ENCODE measurements at regions not wholly inside any gene's neighbourhood (a gene's known extent, or its start where the extent isn't known, plus 50 kb on each side); places are given as distances from the start of the nearest gene placed in this dataset.
"Not testable (repeated sequence)": the region's sequence is repeated elsewhere in the genome, so short reads cannot be mapped to it uniquely, and the experiment has no call there.

DNA sequence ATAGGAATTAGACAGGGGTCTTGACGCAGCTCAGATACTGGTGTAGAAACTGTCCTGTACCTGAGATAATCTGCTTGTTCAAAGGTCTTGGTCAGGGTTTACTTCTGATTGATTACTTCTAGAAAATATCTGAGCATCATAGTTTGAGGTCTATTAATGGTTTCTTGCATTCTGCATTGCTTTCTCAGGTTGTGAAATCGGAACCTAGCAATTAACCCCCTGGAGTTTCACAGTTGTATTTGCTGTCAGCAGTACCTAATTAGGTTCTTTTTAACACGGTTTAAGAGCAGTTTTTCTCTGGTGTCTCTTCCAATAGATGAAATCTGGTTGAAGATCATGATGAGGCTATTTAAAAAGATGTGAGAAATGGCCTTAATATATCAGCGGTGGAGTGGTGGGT is 428.6 kb upstream of the SYT4 start:
- DNase-seq (ENCODE audit: low read depth in 4 of 4, low spot score in 3 of 4) = no peak

DNA sequence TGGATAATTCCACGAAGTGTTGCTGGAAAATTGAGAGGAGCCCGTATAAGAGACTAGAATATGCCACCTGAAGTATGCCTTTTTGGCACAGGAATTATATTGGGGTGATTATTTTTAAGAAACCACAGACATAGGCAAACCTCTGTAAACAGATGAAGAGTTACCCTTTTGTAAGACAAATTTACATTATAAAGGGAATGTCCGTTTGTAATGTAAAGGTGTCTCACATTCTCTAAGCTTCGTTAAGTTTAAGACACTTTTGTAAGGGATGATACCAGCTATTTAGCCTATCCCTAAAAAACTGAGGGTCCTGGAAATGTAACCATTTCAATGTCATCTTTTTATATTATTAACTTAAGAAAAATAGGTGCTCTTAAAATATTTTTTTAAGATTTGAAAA is 432.8 kb upstream of the SYT4 start:
- DNase-seq (ENCODE audit: low read depth in 4 of 4, low spot score in 3 of 4) = no peak

DNA sequence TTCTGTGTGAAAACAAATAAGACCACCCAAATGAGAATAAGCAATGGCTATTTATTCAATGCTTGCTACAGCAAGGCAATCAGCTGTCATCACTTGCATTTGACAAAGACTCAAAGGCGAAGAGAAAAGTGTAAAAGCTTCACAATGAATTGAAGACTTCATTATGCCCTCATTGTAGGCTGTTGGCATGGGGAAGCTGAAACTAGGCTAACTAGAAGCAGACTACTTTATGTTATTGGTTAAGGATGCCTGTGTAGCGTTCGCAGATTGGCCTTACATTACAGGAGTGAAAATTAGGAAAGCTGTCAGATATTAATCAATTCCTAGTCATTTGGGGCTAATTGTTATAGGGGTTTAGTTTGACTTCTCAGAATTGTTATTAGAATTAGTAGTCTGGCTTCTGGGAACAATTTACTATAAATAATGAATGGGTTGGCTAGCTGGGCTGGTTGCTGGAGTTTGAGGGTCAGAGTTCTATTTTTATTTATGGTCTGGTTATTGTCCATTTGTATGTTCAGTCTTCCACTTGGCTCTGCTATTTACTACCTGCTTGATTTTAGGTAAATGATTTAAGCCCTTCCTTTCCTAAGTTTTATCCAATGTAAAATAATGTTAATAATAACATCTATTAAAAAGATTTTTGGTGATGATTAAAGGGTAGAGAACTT is 437.2 kb upstream of the SYT4 start:
- DNase-seq (ENCODE audit: low read depth in 4 of 4, low spot score in 3 of 4) = no peak

GRCh38 chr18:43719267-43719795 is 442.0 kb upstream of the SYT4 start:
- no peak for DNase-seq (ENCODE audit: low read depth in 4 of 4, low spot score in 3 of 4)

DNA sequence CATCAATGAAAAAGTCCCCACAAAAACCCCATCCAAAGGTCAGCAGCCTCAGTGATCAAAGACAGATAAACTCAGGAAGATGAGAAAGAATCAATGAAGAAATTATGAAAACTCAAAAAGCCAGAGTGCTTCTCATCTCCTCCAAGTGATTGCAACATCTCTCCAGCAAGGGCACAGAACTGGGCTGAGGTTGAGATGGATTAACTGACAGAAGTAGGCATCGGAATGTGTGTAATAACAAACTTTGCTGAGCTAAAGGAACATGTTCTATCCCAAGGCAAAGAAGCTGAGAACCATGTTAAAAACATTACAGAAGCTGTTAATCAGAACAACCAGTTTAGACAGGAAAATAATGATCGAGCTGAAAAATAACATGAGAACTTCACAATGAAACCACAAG is 442.8 kb upstream of the SYT4 start:
- no peak for DNase-seq (ENCODE audit: low read depth in 4 of 4, low spot score in 3 of 4)

GRCh38 chr18:43735570-43735969 is 458.3 kb upstream of the SYT4 start:
- DNase-seq (ENCODE audit: low read depth in 4 of 4, low spot score in 3 of 4) = no peak

DNA sequence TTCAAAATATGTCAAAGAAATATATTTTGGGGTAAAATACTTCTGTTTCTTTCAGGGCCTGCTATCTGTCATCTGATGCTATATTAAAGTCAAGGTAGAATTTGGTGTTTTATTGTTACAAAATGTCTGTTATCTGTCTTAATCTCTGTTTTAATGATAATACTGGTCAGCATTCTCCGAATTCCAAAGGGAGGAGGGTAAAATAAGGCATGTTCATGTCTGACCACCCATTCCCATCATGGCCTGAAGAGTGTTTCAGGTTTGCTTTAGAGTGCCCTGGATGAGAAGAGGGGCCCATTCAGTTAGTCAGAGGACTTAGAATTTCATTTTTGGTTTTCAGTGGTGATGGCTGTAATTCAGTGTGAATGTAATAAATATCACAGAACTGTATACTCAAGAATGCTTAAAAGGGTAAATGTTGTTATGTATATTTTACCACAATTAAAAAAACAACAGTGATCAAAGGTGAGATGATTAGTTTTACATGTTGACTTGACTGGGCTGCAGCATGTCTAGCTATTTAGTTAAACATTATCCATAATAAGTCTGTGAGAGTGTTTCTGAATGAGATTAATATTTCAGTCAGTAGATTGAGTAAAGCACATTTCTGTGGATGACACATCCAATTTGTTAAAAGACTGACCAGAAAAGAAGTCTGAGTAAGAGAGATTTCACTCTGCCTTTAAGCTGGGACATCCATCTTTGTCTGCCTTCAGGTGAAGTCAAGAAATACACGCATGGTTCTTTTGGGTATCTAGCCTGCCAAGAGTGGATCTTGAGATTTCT is 467.9 kb upstream of the SYT4 start:
- DNase-seq (ENCODE audit: low read depth in 4 of 4, low spot score in 3 of 4) = no peak

DNA sequence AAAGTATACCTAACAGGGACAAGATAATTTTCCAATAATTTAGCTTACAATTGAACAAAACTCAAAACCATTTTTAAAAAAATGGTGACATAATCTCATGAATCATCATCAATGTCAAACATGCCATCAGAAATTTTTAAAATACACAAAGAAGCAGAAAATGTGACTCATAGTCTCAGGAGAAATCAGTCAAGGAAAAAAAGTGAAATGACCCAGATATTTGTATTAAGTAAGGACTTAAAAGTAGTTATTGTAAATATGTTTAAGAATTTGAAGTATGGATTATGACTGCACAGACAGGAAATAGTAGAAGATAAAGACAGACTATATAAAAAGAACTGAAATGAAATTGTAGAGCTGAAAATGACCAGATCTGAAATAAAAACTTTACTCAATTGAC is 473.9 kb upstream of the SYT4 start:
- DNase-seq (ENCODE audit: low read depth in 4 of 4, low spot score in 3 of 4) = no peak

GRCh38 chr18:43751835-43752234 is 474.5 kb upstream of the SYT4 start:
- DNase-seq (ENCODE audit: low read depth in 4 of 4, low spot score in 3 of 4) = no peak

DNA sequence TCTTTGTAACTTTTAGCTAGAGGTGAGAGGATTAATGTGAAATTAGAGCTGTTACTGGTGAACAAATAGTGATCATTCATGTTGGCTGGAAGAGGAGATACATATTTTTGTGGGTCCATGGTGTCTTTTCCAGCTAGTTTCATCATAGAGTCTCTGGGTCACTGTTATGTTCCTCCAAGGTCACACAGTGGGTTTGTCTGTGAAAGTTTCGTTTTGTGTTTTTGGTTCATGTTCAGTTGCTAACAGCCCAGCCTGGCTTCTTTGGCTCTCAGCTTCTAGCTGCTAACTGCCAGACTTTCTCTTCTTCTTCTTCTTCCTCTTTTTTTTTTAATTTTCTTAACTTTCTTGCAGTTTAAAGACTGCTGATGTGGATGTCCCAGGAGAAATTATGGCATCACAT is 480.0 kb upstream of the SYT4 start:
- DNase-seq (ENCODE audit: low read depth in 4 of 4, low spot score in 3 of 4) = no peak

DNA sequence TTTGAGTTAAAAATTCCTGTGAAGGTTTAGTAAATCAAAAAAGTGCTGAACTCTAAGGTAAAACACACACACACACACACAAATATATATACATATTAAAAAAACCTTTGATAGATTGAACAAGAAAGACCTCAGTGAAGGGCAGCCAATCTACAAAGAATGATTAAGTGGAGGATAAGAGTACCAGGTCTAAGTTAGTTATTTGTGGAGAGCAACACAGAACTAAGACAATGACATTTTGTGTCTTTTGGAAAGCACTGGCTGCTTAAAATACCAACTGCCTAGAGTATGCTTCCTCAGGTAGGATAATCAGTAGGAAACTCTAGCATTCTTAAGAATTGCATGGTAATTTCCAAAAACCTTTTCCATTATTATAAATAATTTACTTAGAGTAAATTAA is 481.4 kb upstream of the SYT4 start:
- DNase-seq (ENCODE audit: low read depth in 4 of 4, low spot score in 3 of 4) = no peak

DNA sequence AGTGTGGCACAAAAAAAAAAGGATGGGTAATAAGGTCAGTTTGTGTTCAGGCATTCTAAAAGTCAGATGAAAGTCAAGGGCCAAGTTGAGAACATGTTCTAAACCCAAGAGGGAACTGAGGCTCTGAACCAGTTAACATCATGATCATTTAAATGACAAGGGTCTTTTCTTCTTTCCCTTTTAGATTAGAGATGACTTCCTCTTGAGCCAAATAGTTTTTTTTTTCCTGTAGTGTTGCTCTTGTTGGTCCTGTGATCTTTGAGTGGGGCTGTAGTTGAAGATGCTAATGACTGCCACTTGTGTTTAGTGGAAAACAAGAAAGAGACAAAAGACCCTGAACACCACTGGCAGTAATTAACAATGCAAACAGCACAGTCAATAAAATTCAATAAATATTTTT is 482.7 kb upstream of the SYT4 start:
- no peak for DNase-seq (ENCODE audit: low read depth in 4 of 4, low spot score in 3 of 4)

- DNase-seq (ENCODE audit: low read depth in 4 of 4, low spot score in 3 of 4) = no peak
Measured at GRCh38 chr18:43772907-43773306, 495.6 kb upstream of the SYT4 start.

DNA sequence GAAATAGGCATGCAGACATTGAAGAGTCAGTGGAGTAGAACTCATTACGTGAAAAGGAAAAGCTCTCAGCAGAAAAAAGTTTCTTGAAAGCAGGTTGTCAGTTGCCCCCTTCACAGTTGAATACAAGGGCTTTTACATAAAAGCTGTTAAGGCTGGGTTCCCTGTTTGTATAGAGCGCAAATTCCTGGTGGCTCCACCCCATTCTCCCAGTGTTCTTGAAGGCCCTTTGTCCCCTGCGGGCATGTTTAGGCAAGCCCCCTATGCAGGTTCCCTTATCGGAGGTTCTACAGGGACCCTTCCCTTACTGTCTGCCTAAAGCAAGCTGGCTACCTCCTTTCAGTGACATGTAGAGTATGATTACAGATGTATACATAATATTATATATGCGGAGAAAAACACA is 497.2 kb upstream of the SYT4 start:
- no peak for DNase-seq (ENCODE audit: low read depth in 4 of 4, low spot score in 3 of 4)

DNA sequence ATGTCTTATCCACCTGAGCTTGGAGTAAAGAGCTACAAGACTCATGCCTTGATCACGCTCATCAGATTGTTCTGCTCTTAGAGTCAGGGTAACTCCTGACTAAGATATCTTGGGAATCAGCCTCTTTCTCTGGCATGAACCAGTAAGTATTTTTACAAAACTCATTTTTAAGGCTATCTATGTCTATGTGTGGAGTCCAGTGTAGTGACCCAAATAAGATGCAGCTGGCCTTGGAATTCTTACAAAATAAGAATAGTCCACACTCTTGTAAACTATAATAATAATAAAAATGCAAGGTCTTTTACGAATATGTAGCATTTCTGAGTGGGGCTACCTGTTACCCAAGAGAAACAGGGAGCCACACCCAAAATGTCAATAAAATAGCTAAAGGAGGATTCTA is 498.3 kb upstream of the SYT4 start:
- DNase-seq (ENCODE audit: low read depth in 4 of 4, low spot score in 3 of 4) = no peak

DNA sequence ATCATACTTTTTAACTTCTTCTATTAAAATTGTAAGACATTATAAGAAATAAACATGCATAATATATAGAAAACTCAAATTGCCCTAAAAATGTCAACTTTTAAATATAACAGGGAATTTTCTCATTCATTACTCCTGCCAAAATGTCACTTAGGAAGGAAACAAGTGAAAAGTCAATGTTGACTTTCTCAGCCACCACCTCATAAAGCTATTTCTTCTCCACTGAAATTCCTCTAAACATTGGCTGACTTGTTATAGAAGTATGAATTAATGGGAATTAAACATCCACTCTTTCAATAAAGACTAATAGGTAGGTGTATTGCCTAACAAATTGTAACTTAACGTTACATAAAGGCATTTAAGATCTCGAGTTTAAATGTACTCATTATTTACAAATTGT is 499.7 kb upstream of the SYT4 start:
- no peak for DNase-seq (ENCODE audit: low read depth in 4 of 4, low spot score in 3 of 4)

DNA sequence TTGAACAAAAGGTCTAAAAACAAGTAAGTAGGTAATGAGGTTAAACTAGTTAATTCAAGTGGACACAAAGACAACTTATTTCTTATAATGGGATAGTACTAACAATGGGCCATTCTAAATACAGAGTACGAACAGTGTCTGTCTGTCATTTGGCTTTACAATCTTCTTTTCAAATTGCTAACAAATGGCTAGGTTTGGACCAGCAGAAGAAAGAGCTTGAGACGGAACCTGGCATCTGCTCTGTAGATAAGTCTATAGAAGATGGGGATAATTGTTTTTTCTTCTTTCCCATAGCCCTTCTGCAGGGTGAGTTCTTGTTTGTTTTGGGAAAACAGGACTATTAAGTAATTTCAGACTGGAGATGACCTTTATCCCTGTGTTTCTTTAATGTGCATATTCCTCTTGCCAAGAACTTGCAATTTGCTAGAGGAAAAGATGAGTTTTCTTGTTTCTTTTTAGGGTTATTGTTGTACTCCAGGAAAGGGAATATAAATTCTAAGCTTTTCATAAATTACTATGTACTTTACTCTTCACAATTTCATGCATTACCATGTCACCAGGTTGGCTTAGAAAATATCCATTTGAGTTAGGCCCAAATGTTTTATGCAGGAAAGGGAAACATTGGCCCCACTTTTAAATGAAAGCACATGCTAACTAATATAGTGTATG is 500.5 kb upstream of the SYT4 start:
- no peak for DNase-seq (ENCODE audit: low read depth in 4 of 4, low spot score in 3 of 4)

GRCh38 chr18:43780782-43781340 is 503.6 kb upstream of the SYT4 start:
- DNase-seq (ENCODE audit: low read depth in 4 of 4, low spot score in 3 of 4) = no peak

- no peak for DNase-seq (ENCODE audit: low read depth in 4 of 4, low spot score in 3 of 4)
Measured at GRCh38 chr18:43785158-43785557, 507.9 kb upstream of the SYT4 start.

- DNase-seq (ENCODE audit: low read depth in 4 of 4, low spot score in 3 of 4) = no peak
Measured at GRCh38 chr18:43786893-43787292, 509.6 kb upstream of the SYT4 start.

GRCh38 chr18:43787721-43788120 is 510.4 kb upstream of the SYT4 start:
- not testable (repeated sequence) for DNase-seq (ENCODE audit: low read depth in 4 of 4, low spot score in 3 of 4)

Measured in left renal pelvis (tissue), 4 donors.